ENCODE measurements at regions not wholly inside any gene's neighbourhood (a gene's known extent, or its start where the extent isn't known, plus 50 kb on each side); places are given as distances from the start of the nearest gene placed in this dataset.

- intact Hi-C loops (cut with micrococcal nuclease), result no loop called here
- dilution Hi-C loops (cut with HindIII; ENCODE audit: low sequenced_read_pairs, unreplicated experiment), result no loop called here
Observed at GRCh38 chr19:31671411-31672035, 322.3 kb upstream of the TSHZ3 start.

More at GRCh38 chr19:31671411-31672035, 322.3 kb upstream of the TSHZ3 start:
- H3K27me3 ChIP-seq (ENCODE audit: control insufficient read depth, insufficient read depth, low read length), result no peaks in the 10 kb centered on the region
- no peak overlapping the region for H3K4me3 ChIP-seq (ENCODE audit: insufficient read depth, low read depth, low read length)
- no peak overlapping the region for H4K91ac ChIP-seq (ENCODE audit: insufficient read depth, low read depth, low read length)
- H2BK5ac ChIP-seq (ENCODE audit: low read depth, low read length, poor library complexity, severe bottlenecking), result no peak overlapping the region
- H2BK20ac ChIP-seq (ENCODE audit: low read depth, low read length), result no peak overlapping the region
- no peak for DNase-seq
- H2AK5ac ChIP-seq (ENCODE audit: low read depth, low read length), result no peak overlapping the region
- no peak overlapping the region for H3K9ac ChIP-seq (ENCODE audit: low read depth, low read length)
- H2BK15ac ChIP-seq (ENCODE audit: low read depth, low read length), result no peak overlapping the region
- no peaks in the 10 kb centered on the region for H3K9me1 ChIP-seq (ENCODE audit: insufficient read depth, low read length)
- no peak overlapping the region for H2AFZ ChIP-seq (replicated peaks; ENCODE audit: low read length, poor library complexity)
- no peak overlapping the region for H3K23ac ChIP-seq (ENCODE audit: low read depth, low read length)
- no peak overlapping the region for H3K4me2 ChIP-seq (ENCODE audit: low read depth, low read length)
- in situ Hi-C loops (cut with MboI; ENCODE audit: low sequenced_read_pairs), result no loop called here
- no peak overlapping the region for H3K27ac ChIP-seq (ENCODE audit: insufficient read depth, low read length)
- H4K8ac ChIP-seq (ENCODE audit: low read depth in 2 of 2, low read length in 2 of 2), result no peak overlapping the region
- peaks cover 6% of the 10 kb centered on the region; the same call in 1 of the 2 replicates for H3K4me1 ChIP-seq (ENCODE audit: control insufficient read depth, insufficient read depth, low read length)
- no peak for TF ChIP-seq MAZ (IDR thresholded peaks at IDR 0.05; ENCODE audit: borderline replicate concordance, low read depth, low read length)
- TF ChIP-seq RFX5 (IDR thresholded peaks at IDR 0.05; ENCODE audit: low read depth, low read length), result no peak
- TF ChIP-seq RAD21 (IDR thresholded peaks at IDR 0.05; ENCODE audit: low read length), result no peak
- no peak for TF ChIP-seq CEBPB (IDR thresholded peaks at IDR 0.05; ENCODE audit: low read depth, low read length)
- no peak for TF ChIP-seq BHLHE40 (IDR thresholded peaks at IDR 0.05; ENCODE audit: low read depth, low read length)
- no peak for TF ChIP-seq RCOR1 (IDR thresholded peaks at IDR 0.05; ENCODE audit: insufficient replicate concordance, low read length)
- TF ChIP-seq POLR2A (IDR thresholded peaks at IDR 0.05; ENCODE audit: low read depth, low read length), result no peak
- TF ChIP-seq CTCF (conservative IDR thresholded peaks at IDR 0.05; ENCODE audit: low read depth, low read length), result no peak
- no peak for TF ChIP-seq FOS (IDR thresholded peaks at IDR 0.05; ENCODE audit: low read depth, low read length)
- H3K14ac ChIP-seq (replicated peaks; ENCODE audit: low read depth, low read length), result no peak overlapping the region
- no peak overlapping the region for H3K4ac ChIP-seq (ENCODE audit: low read depth, low read length)
- no peak overlapping the region for H2AK9ac ChIP-seq (replicated peaks; ENCODE audit: low read depth, low read length, poor library complexity)
- no TSS peak for BruUV-seq (replicated peaks)
- no peak overlapping the region for H3K56ac ChIP-seq (ENCODE audit: extremely low read depth, insufficient read depth, low read length)
- 0 out of 2 replicates have a peak, but pooled peaks cover 3% of the 10 kb centered on the region for H3K9me3 ChIP-seq (ENCODE audit: control insufficient read depth, insufficient read depth, low read length)
- ChIA-PET POLR2A (ENCODE audit: unreplicated experiment) (no interaction called here), CTCF (no interaction called here)
- no peaks in the 10 kb centered on the region for H3K36me3 ChIP-seq (ENCODE audit: control insufficient read depth, insufficient read depth, low read length)
- no peaks in the 10 kb centered on the region for H4K20me1 ChIP-seq (ENCODE audit: insufficient read depth, low read length)
- no peaks in the 10 kb centered on the region for H3K79me1 ChIP-seq (ENCODE audit: low read depth in 1 of 2, low read length in 2 of 2)
- no CpG with 5 or more reads among the region's 10 CpGs for WGBS, 2 experiments (ENCODE audit: extremely low coverage in 2 of 2, insufficient read length in 1 of 2)
- H4K5ac ChIP-seq (ENCODE audit: low read depth, low read length), result no peak overlapping the region
- H3K18ac ChIP-seq (ENCODE audit: low read depth, low read length), result no peak overlapping the region
- no peak overlapping the region for H2BK120ac ChIP-seq (ENCODE audit: low read depth, low read length)
- no peak for ATAC-seq (ENCODE audit: low read depth)

All from IMR-90 (cell line).